GM18520 (cell line): ENCODE measurements at regions not wholly inside any gene's neighbourhood (a gene's known extent, or its start where the extent isn't known, plus 50 kb on each side); places are given as distances from the start of the nearest gene placed in this dataset.

Experiments used
- ATAC-seq: cut with Tn5 transposase; IDR thresholded peaks from one replicate; pipeline ENCODE4 v1.9.1; 2021; ENCODE audit not compliant: unreplicated experiment

GRCh38 chr9:118362596-118362995 lies 658.4 kb downstream of the TLR4 start:
- no peak for ATAC-seq

GRCh38 chr9:118364266-118365106 lies 660.3 kb downstream of the TLR4 start:
- ATAC-seq: peak; percentile 37

- ATAC-seq: no peak
Measured at GRCh38 chr9:118366228-118366627, 662.0 kb downstream of the TLR4 start.

- ATAC-seq: no peak
Measured at GRCh38 chr9:118367383-118367782, 663.2 kb downstream of the TLR4 start.

GRCh38 chr9:118384531-118385100 lies 680.4 kb downstream of the TLR4 start:
- ATAC-seq: no peak

GRCh38 chr9:118395415-118395814 lies 691.2 kb downstream of the TLR4 start:
- ATAC-seq: peak; percentile 96

GRCh38 chr9:118401546-118401945 lies 697.3 kb downstream of the TLR4 start:
- no peak for ATAC-seq

GRCh38 chr9:118414676-118415075 lies 710.5 kb downstream of the TLR4 start:
- ATAC-seq: no peak

GRCh38 chr9:118418887-118419565 lies 714.8 kb downstream of the TLR4 start:
- ATAC-seq: no peak

- ATAC-seq: no peak
Measured at GRCh38 chr9:118419676-118420075, 715.5 kb downstream of the TLR4 start.

GRCh38 chr9:118422508-118422907 lies 718.3 kb downstream of the TLR4 start:
- no peak for ATAC-seq

GRCh38 chr9:118423021-118423420 lies 718.8 kb downstream of the TLR4 start:
- ATAC-seq: no peak

- no peak for ATAC-seq
Measured at GRCh38 chr9:118423721-118424120, 719.5 kb downstream of the TLR4 start.

GRCh38 chr9:118426772-118427171 lies 722.6 kb downstream of the TLR4 start:
- no peak for ATAC-seq

- ATAC-seq: no peak
Measured at GRCh38 chr9:118438810-118439209, 734.6 kb downstream of the TLR4 start.

- ATAC-seq: no peak
Measured at GRCh38 chr9:118439441-118439840, 735.2 kb downstream of the TLR4 start.

- ATAC-seq: no peak
Measured at GRCh38 chr9:118444403-118444802, 740.2 kb downstream of the TLR4 start.

- ATAC-seq: no peak
Measured at GRCh38 chr9:118446943-118447639, 742.9 kb downstream of the TLR4 start.

- ATAC-seq: no peak
Measured at GRCh38 chr9:118449554-118449953, 745.4 kb downstream of the TLR4 start.

GRCh38 chr9:118455259-118455658 lies 751.1 kb downstream of the TLR4 start:
- ATAC-seq: no peak

GRCh38 chr9:118455788-118456187 lies 751.6 kb downstream of the TLR4 start:
- ATAC-seq: no peak
